ENCODE measurements at regions not wholly inside any gene's neighbourhood (a gene's known extent, or its start where the extent isn't known, plus 50 kb on each side); places are given as distances from the start of the nearest gene placed in this dataset.
"Not testable (repeated sequence)": the region's sequence is repeated elsewhere in the genome, so short reads cannot be mapped to it uniquely, and the experiment has no call there.

- no peak for DNase-seq (ENCODE audit: low read depth)
Measured at GRCh38 chr6:144476286-144476685, 191.2 kb downstream of the UTRN start.

- no peak for DNase-seq (ENCODE audit: low read depth)
Measured at GRCh38 chr6:144477396-144477795, 192.3 kb downstream of the UTRN start.

GRCh38 chr6:144477856-144478255, 192.7 kb downstream of the UTRN start:
- DNase-seq (ENCODE audit: low read depth) = no peak

- DNase-seq (ENCODE audit: low read depth) = no peak
Measured at GRCh38 chr6:144478483-144478882, 193.3 kb downstream of the UTRN start.

GRCh38 chr6:144479991-144480390, 194.9 kb downstream of the UTRN start:
- no peak for DNase-seq (ENCODE audit: low read depth)

GRCh38 chr6:144480473-144480872, 195.3 kb downstream of the UTRN start:
- DNase-seq (ENCODE audit: low read depth) = no peak

- no peak for DNase-seq (ENCODE audit: low read depth)
Measured at GRCh38 chr6:144481527-144481926, 196.4 kb downstream of the UTRN start.

GRCh38 chr6:144482142-144482541, 197.0 kb downstream of the UTRN start:
- DNase-seq (ENCODE audit: low read depth) = peak; percentile 62

- DNase-seq (ENCODE audit: low read depth) = no peak
Measured at GRCh38 chr6:144485531-144485930, 200.4 kb downstream of the UTRN start.

- DNase-seq (ENCODE audit: low read depth) = no peak
Measured at GRCh38 chr6:144488590-144488989, 203.5 kb downstream of the UTRN start.

- DNase-seq (ENCODE audit: low read depth) = no peak
Measured at GRCh38 chr6:144493035-144493910, 208.1 kb downstream of the UTRN start.

- DNase-seq (ENCODE audit: low read depth) = not testable (repeated sequence)
Measured at GRCh38 chr6:144495076-144495475, 209.9 kb downstream of the UTRN start.

- no peak for DNase-seq (ENCODE audit: low read depth)
Measured at GRCh38 chr6:144497650-144498049, 212.5 kb downstream of the UTRN start.

GRCh38 chr6:144500892-144501291, 215.8 kb downstream of the UTRN start:
- no peak for DNase-seq (ENCODE audit: low read depth)

GRCh38 chr6:144505214-144505613, 220.1 kb downstream of the UTRN start:
- DNase-seq (ENCODE audit: low read depth) = not testable (repeated sequence)

- DNase-seq (ENCODE audit: low read depth) = not testable (repeated sequence)
Measured at GRCh38 chr6:144506051-144506450, 220.9 kb downstream of the UTRN start.

- DNase-seq (ENCODE audit: low read depth) = not testable (repeated sequence)
Measured at GRCh38 chr6:144507772-144508312, 222.7 kb downstream of the UTRN start.

- no peak for DNase-seq (ENCODE audit: low read depth)
Measured at GRCh38 chr6:144510859-144511258, 225.7 kb downstream of the UTRN start.

GRCh38 chr6:144515761-144516160, 230.6 kb downstream of the UTRN start:
- no peak for DNase-seq (ENCODE audit: low read depth)

- no peak for DNase-seq (ENCODE audit: low read depth)
Measured at GRCh38 chr6:144519426-144519825, 234.3 kb downstream of the UTRN start.

GRCh38 chr6:144528743-144529425, 243.7 kb downstream of the UTRN start:
- DNase-seq (ENCODE audit: low read depth) = no peak

GRCh38 chr6:144530118-144530517, 245.0 kb downstream of the UTRN start:
- no peak for DNase-seq (ENCODE audit: low read depth)

GRCh38 chr6:144532238-144532637, 247.1 kb downstream of the UTRN start:
- not testable (repeated sequence) for DNase-seq (ENCODE audit: low read depth)

All from activated gamma-delta T cell treated with anti-CD3 and anti-CD28 coated beads, Interleukin-2, amount 50 U/mL, for 16 hours (primary cell).